C4-2B (cell line): ENCODE measurements at regions not wholly inside any gene's neighbourhood (a gene's known extent, or its start where the extent isn't known, plus 50 kb on each side); places are given as distances from the start of the nearest gene placed in this dataset.

Source experiments
- ZFX ChIP-seq: fragments of 450-650 bp; IDR thresholded peaks from 2 replicates; pipeline ENCODE4 v1.6.1; 2017
- TF ChIP-seq, protein P1 (sequence below): fragments of 450-650 bp; conservative IDR thresholded peaks from 2 replicates; pipeline ENCODE4 v1.5.1; 2017; ENCODE audit warnings: mild to moderate bottlenecking

DNA sequence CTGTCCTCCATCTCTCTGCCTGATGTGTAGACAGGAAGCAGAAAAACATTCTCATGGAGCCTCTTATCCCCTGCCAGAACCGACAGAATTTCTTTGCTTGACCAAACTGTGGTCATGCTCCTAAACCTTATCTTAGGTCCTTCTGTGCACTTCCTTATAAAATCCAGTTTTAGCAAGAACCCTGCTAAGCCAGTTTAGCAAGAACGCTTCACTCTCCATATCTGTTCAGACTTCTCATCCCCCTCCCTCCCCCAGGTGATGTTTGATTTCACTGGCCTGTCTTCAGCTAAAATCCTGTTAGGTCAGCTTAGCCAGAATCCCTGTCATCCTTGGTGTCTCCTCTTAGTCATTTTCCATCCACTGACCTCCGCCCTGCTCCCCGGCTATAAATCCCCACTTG, 1130.9 kb upstream of the PRKX start:
- TF ChIP-seq, protein P1, sequence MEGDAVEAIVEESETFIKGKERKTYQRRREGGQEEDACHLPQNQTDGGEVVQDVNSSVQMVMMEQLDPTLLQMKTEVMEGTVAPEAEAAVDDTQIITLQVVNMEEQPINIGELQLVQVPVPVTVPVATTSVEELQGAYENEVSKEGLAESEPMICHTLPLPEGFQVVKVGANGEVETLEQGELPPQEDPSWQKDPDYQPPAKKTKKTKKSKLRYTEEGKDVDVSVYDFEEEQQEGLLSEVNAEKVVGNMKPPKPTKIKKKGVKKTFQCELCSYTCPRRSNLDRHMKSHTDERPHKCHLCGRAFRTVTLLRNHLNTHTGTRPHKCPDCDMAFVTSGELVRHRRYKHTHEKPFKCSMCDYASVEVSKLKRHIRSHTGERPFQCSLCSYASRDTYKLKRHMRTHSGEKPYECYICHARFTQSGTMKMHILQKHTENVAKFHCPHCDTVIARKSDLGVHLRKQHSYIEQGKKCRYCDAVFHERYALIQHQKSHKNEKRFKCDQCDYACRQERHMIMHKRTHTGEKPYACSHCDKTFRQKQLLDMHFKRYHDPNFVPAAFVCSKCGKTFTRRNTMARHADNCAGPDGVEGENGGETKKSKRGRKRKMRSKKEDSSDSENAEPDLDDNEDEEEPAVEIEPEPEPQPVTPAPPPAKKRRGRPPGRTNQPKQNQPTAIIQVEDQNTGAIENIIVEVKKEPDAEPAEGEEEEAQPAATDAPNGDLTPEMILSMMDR = no peak
- TF ChIP-seq ZFX = no peak
